ENCODE measurements at regions not wholly inside any gene's neighbourhood (a gene's known extent, or its start where the extent isn't known, plus 50 kb on each side); places are given as distances from the start of the nearest gene placed in this dataset.

GRCh38 chr2:147110317-147110716 is 734.5 kb upstream of the ACVR2A start:
- peaks cover 6% of the 10 kb centered on the region; the same call in 2 of the 3 replicates for H3K4me1 Mint-ChIP-seq
- no peak overlapping the region for H3K4me3 Mint-ChIP-seq
- H3K4me3 ChIP-seq = no peak overlapping the region
- H3K4me1 ChIP-seq (ENCODE audit: insufficient read depth) = no peaks in the 10 kb centered on the region
- TF ChIP-seq EZH2phosphoT487 (IDR thresholded peaks at IDR 0.05; ENCODE audit: unreplicated experiment) = no peak
- TF ChIP-seq, protein P1, sequence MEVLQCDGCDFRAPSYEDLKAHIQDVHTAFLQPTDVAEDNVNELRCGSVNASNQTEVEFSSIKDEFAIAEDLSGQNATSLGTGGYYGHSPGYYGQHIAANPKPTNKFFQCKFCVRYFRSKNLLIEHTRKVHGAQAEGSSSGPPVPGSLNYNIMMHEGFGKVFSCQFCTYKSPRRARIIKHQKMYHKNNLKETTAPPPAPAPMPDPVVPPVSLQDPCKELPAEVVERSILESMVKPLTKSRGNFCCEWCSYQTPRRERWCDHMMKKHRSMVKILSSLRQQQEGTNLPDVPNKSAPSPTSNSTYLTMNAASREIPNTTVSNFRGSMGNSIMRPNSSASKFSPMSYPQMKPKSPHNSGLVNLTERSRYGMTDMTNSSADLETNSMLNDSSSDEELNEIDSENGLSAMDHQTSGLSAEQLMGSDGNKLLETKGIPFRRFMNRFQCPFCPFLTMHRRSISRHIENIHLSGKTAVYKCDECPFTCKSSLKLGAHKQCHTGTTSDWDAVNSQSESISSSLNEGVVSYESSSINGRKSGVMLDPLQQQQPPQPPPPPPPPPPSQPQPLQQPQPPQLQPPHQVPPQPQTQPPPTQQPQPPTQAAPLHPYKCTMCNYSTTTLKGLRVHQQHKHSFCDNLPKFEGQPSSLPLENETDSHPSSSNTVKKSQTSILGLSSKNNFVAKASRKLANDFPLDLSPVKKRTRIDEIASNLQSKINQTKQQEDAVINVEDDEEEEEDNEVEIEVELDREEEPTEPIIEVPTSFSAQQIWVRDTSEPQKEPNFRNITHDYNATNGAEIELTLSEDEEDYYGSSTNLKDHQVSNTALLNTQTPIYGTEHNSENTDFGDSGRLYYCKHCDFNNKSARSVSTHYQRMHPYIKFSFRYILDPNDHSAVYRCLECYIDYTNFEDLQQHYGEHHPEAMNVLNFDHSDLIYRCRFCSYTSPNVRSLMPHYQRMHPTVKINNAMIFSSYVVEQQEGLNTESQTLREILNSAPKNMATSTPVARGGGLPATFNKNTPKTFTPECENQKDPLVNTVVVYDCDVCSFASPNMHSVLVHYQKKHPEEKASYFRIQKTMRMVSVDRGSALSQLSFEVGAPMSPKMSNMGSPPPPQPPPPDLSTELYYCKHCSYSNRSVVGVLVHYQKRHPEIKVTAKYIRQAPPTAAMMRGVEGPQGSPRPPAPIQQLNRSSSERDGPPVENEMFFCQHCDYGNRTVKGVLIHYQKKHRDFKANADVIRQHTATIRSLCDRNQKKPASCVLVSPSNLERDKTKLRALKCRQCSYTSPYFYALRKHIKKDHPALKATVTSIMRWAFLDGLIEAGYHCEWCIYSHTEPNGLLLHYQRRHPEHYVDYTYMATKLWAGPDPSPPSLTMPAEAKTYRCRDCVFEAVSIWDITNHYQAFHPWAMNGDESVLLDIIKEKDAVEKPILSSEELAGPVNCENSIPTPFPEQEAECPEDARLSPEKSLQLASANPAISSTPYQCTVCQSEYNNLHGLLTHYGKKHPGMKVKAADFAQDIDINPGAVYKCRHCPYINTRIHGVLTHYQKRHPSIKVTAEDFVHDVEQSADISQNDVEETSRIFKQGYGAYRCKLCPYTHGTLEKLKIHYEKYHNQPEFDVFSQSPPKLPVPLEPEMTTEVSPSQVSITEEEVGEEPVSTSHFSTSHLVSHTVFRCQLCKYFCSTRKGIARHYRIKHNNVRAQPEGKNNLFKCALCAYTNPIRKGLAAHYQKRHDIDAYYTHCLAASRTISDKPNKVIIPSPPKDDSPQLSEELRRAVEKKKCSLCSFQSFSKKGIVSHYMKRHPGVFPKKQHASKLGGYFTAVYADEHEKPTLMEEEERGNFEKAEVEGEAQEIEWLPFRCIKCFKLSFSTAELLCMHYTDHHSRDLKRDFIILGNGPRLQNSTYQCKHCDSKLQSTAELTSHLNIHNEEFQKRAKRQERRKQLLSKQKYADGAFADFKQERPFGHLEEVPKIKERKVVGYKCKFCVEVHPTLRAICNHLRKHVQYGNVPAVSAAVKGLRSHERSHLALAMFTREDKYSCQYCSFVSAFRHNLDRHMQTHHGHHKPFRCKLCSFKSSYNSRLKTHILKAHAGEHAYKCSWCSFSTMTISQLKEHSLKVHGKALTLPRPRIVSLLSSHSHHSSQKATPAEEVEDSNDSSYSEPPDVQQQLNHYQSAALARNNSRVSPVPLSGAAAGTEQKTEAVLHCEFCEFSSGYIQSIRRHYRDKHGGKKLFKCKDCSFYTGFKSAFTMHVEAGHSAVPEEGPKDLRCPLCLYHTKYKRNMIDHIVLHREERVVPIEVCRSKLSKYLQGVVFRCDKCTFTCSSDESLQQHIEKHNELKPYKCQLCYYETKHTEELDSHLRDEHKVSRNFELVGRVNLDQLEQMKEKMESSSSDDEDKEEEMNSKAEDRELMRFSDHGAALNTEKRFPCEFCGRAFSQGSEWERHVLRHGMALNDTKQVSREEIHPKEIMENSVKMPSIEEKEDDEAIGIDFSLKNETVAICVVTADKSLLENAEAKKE (CRISPR knock-in tag; IDR thresholded peaks at IDR 0.05) = no peak
- TF ChIP-seq, protein P2, sequence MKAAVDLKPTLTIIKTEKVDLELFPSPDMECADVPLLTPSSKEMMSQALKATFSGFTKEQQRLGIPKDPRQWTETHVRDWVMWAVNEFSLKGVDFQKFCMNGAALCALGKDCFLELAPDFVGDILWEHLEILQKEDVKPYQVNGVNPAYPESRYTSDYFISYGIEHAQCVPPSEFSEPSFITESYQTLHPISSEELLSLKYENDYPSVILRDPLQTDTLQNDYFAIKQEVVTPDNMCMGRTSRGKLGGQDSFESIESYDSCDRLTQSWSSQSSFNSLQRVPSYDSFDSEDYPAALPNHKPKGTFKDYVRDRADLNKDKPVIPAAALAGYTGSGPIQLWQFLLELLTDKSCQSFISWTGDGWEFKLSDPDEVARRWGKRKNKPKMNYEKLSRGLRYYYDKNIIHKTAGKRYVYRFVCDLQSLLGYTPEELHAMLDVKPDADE (IDR thresholded peaks at IDR 0.05) = no peak
- TF ChIP-seq CTCF (conservative IDR thresholded peaks at IDR 0.05; ENCODE audit: low read depth in 2 of 2) = no peak
- no peak for TF ChIP-seq EZH2 (IDR thresholded peaks at IDR 0.05; ENCODE audit: low read depth, unreplicated experiment)
- TF ChIP-seq ZNF114 (CRISPR knock-in tag; IDR thresholded peaks at IDR 0.05) = no peak
- TF ChIP-seq STAT1 (IDR thresholded peaks at IDR 0.05; ENCODE audit: unreplicated experiment) = no peak
- no peak for TF ChIP-seq JUNB (IDR thresholded peaks at IDR 0.05; ENCODE audit: unreplicated experiment)
- no peak for TF ChIP-seq CREB1 (CRISPR knock-in tag; IDR thresholded peaks at IDR 0.05; ENCODE audit: low read depth)
- no peak for TF ChIP-seq NANOG (IDR thresholded peaks at IDR 0.05; ENCODE audit: borderline replicate concordance)
- no peak for TF ChIP-seq POLR2AphosphoS5 (IDR thresholded peaks at IDR 0.05; ENCODE audit: low read depth)
- no peak for TF ChIP-seq REST (IDR thresholded peaks at IDR 0.05; ENCODE audit: unreplicated experiment)
- TF ChIP-seq ZNF331 (CRISPR knock-in tag; IDR thresholded peaks at IDR 0.05; ENCODE audit: low read depth) = no peak
- no peaks in the 10 kb centered on the region for H3K79me2 ChIP-seq (replicated peaks; ENCODE audit: insufficient read depth)
- no peaks in the 10 kb centered on the region for H3K36me3 Mint-ChIP-seq (ENCODE audit: low read depth)
- no peak overlapping the region for H3K4me2 ChIP-seq
- no peaks in the 10 kb centered on the region for H4K20me1 ChIP-seq (replicated peaks; ENCODE audit: insufficient read depth)
- no peak for ATAC-seq
- H3K27me3 ChIP-seq (ENCODE audit: insufficient read depth) = no peaks in the 10 kb centered on the region
- H2AFZ ChIP-seq = 0 out of 2 replicates have a peak overlapping the region, but pooled peaks have one; percentile 45
- no peak overlapping the region for H3K27ac Mint-ChIP-seq
- DNase-seq (ENCODE audit: low spot score) = no peak
- H3K27ac ChIP-seq (ENCODE audit: low read depth) = no peak overlapping the region
- no peaks in the 10 kb centered on the region for H3K27me3 Mint-ChIP-seq (ENCODE audit: insufficient read depth, low read depth, poor library complexity)
- H3K9me3 Mint-ChIP-seq = peaks cover 3% of the 10 kb centered on the region; the same call in 1 of the 3 replicates
- no peaks in the 10 kb centered on the region for H3K9me2 ChIP-seq (ENCODE audit: insufficient read depth)
- no peaks in the 10 kb centered on the region for H3F3A ChIP-seq (replicated peaks; ENCODE audit: low read depth)
- H3K36me3 ChIP-seq (ENCODE audit: insufficient read depth) = no peaks in the 10 kb centered on the region

All from GM23338 (cell line).